ENCODE measurements at regions not wholly inside any gene's neighbourhood (a gene's known extent, or its start where the extent isn't known, plus 50 kb on each side); places are given as distances from the start of the nearest gene placed in this dataset.

DNA sequence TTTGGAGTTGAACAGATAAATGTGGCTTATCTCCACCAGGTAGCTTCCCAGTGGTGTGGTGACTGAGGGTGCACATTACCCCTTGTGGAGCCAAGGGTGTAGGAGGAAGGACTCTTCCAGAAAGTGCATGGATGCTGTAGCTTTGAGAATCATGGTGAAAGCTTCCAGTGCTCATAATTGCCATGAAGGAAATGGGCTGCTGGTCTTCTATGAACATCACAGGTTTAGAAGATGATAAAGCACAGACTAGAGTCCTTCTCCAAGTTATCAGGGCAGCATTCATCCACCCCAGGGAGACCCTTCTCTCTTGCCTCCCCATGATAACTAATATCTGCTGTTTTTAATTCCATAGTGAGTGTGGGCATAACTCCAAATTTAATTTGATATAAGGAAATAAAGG is 93.4 kb upstream of the CHD1 start:
- TF ChIP-seq, protein P1, sequence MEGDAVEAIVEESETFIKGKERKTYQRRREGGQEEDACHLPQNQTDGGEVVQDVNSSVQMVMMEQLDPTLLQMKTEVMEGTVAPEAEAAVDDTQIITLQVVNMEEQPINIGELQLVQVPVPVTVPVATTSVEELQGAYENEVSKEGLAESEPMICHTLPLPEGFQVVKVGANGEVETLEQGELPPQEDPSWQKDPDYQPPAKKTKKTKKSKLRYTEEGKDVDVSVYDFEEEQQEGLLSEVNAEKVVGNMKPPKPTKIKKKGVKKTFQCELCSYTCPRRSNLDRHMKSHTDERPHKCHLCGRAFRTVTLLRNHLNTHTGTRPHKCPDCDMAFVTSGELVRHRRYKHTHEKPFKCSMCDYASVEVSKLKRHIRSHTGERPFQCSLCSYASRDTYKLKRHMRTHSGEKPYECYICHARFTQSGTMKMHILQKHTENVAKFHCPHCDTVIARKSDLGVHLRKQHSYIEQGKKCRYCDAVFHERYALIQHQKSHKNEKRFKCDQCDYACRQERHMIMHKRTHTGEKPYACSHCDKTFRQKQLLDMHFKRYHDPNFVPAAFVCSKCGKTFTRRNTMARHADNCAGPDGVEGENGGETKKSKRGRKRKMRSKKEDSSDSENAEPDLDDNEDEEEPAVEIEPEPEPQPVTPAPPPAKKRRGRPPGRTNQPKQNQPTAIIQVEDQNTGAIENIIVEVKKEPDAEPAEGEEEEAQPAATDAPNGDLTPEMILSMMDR (IDR thresholded peaks at IDR 0.05; ENCODE audit: borderline replicate concordance, extremely low read depth, low read length, poor library complexity, severe bottlenecking): no peak
- TF ChIP-seq EZH2 (IDR thresholded peaks at IDR 0.05; ENCODE audit: borderline replicate concordance, low read depth, low read length, severe bottlenecking): no peak
